GM18873 (cell line): ENCODE measurements at regions not wholly inside any gene's neighbourhood (a gene's known extent, or its start where the extent isn't known, plus 50 kb on each side); places are given as distances from the start of the nearest gene placed in this dataset.

Source experiments
- ATAC-seq: cut with Tn5 transposase; IDR thresholded peaks from one replicate; pipeline ENCODE4 v1.9.1; 2021; ENCODE audit warnings: mild to moderate bottlenecking, moderate library complexity, moderate number of reproducible peaks; ENCODE audit not compliant: unreplicated experiment, low FRiP score

DNA sequence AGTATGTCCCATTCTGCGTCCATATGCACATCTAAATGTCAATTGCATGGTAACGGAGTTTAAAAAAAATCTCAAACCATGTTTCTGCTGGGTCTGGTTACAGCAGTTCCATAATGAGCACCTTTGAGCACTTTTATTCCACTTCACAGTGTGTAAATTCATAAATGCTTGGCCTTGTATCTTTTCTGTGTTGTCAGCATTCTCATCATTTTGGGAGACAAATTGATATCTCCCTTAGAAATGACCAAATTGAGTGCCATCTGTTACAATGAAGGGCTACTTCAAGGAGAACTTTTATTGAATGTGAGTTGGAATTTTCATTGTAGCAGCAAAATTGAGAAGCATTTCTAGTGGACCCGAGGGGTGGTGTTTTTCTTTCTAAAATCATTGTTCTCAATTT is 432.9 kb upstream of the PCDH9 start:
- no peak for ATAC-seq

DNA sequence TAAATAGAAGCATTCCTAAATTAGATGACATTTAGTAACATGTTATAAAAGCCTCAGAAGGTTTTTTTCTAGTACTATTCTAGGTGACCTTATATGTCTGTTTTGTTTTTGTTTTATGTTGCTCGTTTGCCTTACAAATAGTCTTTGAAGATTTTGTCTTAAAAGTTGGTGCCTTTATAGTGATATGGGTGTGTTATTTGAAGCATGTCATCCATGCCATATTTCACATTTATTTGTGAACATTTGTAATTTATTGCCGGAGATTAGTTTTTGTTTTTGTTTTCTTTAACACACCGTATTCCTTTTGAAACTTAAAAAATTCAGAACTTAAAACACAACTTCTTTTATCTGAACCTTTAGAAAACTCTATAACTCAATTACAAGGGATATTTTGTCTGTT is 422.8 kb upstream of the PCDH9 start:
- ATAC-seq: no peak

DNA sequence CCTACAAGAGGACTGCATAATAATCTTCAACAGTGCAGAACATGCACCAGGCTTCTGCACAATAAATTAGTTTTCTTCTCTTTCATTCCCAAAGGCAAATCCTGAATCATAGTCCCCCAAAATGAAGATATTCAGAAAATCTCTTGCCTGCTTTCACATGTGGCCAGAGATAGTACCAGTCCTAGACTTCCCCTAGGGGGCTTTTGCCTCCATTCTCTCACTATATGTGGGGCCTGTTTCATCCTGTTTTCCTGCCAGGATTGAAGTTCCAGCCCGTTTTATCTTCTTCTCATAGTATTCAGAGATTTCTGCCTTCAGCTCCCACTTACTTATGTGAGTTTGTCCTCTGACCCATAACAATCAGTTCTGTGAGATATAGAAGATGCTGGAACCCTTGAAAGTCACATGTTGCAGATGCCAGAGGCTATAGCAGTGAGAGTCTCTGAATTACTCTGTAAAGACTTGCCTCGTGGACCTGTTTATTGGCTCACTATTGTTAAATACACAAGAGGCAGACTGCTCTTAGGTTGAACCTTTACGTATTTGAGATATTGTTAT is 421.9 kb upstream of the PCDH9 start:
- no peak for ATAC-seq

DNA sequence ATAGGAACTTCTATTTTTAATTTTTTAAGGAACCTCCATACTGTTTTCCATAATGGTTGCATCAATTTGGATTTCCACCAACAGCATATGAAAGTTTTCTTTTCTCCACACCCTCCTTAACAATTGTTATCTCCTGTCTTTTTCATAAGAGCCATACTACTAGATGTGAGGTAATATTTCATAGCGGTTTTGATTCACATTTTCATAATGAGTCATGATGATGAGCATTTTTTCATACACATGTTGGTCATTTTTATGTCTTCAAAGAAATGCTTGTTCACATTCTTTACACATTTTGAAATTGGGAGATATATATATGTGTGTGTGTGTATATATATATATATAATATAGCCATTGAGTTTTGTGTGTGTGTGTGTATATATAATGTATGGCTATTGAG is 420.3 kb upstream of the PCDH9 start:
- no peak for ATAC-seq

DNA sequence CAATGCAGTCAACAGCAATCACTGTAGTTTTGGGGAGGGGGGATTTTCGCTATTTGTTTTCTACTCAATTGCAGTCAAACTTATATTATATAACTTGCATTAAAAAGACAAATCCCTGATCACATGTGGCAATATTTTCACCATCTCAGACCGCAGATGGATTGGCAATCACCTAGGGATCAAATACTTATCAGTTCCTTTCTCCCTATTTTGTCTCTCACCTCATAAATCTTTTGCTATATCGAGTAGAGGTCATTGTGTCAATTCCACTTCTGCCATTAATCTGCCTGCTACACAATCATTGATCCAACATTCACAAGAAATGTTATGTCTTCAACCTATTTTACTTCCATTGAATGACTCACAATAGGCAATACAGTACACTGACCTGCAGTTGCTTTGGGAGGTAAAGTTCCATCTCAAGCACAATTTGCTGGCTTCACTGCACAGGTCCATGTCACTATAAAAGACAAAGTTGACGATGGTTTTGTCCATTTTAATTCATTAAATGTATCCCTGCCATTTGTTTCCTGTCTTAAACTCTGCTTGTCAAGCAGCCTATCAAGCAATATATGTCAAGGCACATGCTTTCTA is 415.8 kb upstream of the PCDH9 start:
- ATAC-seq: no peak

DNA sequence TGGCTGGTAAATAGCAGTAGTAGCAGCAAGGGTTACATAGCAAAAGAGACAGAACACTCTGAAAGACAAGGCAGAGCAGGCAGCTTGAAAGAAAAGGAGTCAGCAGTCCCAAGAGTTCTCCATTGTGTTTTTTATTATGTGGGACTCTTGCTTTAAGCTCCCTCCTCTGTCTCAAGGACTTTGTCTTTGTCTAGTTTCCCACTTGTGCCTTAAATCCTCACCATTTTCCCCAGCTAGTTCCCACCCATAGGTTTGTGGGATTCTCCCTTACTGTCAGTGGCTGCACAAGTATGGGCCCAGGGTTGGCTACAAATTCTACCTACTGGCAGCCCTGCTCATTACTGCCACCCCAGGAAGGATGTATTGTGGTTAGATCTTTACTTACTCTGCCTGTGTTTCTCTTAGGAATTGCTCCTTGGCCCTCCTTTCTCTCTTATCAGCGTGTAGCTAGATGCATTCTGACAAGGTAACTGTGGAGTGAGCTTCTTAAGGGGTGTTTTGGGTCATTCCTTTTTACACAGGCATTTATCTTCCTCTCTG is 413.4 kb upstream of the PCDH9 start:
- no peak for ATAC-seq

DNA sequence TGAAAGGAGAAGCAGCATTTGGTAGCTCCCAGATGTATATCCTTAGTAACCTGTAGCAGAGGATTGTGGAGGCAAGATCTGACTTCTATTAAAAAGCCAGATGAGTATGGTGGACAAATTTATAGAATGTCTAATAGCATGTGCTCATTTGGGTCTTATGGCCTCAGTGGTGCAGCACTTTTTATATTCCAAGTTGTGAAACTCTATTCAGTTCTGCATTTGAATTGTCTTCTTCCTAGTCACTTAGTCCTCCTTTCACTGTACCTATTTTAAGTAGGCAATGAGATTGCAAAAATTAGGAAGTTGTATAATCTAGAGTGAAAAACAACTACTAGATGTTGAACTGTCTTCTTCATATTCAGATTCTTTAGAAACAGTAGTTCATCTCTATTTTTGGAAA is 412.5 kb upstream of the PCDH9 start:
- ATAC-seq: no peak

DNA sequence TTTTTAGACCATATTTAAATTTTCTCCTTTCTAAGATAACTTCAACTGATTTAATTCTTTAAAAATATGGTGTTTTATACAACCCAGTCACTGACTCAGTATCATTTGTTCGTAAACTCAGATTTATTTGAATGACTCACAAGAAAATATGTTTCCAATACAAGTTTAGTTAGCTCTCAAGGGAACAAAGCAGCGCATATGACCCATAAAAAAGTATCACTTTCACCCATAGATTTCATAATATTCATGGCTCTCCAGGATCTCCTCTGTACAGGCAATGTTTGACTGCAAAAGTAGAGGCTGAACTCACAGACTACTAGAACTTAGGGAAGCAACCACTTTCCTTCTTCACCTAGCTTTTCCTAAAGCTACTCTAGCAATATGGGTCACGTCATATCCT is 405.6 kb upstream of the PCDH9 start:
- ATAC-seq: no peak

DNA sequence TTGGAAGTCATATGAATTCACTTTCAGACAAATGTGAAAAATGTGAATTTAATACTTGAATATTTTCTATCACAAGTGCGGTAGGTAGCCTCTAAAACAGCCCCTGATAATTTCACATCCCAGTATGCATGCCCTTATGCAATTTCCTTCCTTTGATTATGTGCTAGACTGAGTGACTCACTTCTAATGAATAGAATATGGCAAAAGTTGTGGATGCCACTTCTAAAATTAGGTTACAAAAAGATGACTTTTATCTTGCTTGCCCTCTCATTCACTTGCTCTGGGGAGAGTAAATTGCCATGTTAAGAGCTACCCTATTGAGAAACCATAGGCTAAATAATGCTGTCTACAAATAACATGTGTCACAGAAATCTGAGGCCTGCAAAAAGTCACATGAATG is 402.5 kb upstream of the PCDH9 start:
- ATAC-seq: no peak

DNA sequence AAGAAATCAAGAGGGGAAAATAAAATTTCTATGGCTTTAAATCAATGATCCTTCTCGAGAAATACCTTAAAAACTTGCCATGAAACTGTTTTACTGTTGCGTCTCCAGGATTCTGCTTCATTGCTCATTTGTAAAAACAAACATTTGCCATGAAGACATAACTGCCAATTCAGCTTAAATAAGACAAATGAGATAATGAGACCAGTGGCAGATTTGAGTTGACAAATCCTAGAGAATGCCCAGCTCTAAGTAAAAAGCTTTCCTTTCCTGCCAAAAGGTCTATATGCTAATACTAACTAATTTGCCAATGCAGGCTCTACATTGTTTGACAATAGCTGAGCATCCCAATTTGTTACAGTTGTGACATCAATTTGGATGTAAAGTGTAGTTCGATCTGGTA is 400.5 kb upstream of the PCDH9 start:
- ATAC-seq: no peak

DNA sequence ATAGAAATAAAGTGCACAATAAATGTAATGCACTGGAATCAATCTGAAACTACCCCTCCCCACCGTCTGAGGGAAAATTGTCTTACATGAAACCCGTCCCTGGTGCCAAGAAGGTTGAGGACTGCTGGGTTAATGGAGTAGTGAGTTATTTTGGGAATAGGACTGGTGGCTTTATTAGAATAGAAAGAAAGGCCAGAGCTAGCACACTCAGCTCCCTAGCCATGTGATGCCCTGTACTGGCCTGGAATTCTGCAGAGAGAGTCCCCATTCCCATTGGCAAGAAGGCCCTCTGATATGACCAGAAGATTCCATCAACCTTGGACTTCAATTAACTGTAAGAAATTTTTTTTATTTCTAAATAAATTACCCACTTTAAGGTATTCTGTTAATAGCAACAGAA is 393.5 kb upstream of the PCDH9 start:
- ATAC-seq: no peak

DNA sequence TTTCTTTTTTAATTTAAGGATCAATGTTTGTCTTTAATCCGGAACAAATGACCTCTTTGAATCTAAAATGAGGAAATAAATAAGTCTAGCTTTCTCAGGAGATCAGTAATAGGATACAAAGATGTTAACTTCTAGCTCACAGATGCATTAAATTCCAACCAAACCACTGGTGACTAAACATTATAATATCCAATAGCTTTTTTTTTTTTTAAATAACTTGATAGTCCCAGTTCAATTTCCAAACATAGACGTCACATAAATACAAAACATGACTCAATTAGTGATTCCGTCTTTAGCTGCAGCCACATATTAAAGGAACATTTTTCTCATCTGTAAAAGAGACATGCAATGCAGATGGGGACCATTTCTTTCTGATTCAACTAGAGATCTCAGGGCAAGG is 390.5 kb upstream of the PCDH9 start:
- ATAC-seq: no peak

DNA sequence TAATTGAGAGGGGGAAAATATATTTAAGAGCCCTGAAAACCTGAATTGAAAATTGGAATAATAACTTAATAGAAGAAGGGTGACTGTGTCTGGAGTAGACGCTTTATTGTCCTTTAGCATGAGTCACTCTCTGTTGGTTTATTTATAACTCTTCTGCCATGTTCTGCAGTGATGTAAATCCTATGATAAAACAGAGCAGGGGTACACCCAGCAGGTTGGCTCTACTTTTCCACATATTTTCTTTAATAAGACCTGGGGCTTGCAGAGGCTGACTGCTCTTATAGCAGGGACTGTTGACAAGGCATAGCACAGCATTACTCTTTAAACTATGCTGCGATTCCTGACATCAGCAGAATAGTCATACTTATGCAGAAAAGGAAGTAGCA is 389.9 kb upstream of the PCDH9 start:
- no peak for ATAC-seq

DNA sequence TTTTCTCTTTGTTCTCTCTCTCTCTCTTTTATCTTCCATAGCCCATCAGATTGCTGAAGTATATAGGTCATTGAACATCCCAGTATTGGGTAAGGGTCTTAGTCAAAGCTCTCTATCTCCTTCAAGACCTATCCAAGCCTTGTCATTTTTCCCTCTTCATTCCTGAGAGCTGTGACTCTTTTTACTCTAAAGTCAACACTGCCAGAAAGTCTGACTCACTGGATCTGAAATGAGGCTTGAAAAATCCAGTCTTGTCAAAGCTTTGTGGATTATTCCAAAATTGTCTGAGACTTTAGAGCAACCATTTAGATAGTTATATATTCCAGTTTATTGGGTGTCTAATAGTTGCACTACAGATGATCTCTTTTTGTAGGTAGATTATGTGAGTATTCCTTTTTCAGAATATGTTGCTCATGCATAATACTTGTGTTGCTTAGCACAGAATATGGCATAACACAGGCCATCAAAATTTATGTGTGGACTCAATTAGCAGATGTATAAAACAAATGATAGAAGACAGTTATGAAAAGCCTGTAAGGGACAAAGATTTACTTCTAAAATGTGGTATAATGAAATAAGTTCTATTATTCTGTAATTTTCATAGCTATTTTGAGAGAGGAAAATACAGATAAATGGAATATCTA is 389.3 kb upstream of the PCDH9 start:
- no peak for ATAC-seq

DNA sequence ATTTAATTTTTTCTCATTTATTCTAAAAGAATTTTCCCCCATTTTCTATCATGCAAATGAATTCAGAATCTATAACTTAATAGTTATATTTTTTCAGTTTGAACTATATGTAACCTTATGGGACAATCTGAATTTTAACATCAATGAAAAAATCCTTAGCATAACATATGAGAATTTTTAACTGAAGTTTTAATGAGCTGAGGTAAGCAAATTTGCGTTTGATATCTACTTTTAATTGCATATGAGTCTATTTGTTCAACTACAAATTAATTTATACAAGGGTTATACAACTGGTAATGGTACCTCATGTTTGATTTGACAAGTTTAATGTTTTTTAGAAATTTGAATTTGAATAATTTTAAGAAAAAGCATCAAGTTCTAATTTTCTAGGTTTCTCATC is 384.4 kb upstream of the PCDH9 start:
- ATAC-seq: no peak

DNA sequence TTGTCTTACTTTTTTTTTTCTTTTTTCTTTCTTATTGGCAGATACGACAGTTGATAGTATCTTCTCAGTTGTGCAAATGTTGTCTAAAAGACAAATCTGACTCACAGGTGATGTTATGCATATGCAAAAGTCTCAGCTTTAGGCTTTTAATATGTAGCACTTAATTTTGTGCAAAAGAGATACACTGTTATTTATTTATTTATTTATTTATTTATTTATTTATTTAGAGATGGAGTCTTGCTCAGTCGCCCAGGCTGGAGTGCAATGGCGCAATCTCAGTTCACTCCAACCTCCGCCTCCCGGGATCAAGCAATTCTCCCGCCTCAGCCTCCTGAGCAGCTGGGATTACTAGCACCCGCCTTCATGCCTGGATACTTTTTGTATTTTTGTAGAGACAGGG is 383.9 kb upstream of the PCDH9 start:
- ATAC-seq: no peak

DNA sequence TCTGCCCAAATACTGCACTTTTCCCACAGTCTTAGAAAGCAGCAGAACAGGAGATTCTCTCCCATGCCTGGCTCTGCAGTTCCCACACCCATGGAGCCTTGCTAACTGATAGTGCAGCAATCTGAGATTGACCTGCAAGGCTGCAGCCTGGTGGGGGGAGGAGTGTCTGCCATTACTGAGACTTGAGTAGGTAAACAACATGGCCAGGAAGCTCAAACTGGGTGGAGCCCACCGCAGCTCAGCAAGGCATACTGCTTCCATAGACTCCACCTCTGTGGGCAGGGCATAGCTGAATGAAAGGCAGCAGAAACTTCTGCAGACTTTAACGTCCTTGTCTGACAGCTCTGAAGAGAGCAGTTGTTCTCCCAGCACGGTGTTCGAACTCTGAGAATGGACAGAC is 358.5 kb upstream of the PCDH9 start:
- no peak for ATAC-seq

DNA sequence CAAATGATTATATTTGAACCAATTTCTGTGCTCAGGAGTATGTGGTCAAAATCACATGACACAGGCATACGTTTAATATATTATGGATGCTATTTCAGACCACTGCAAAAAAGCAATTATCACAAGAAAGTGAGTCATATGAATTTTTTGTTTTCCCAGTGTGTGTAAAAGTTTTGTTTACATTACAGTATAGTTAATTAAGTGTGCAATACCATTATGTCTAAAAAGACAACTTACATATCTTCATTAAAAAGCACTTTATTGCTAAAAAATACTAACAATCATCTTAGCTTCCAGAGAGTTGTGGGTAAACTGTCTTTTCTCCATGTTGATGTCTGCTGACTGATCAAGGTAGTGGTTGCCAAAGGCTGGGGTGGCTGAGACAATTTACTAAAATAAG is 347.2 kb upstream of the PCDH9 start:
- ATAC-seq: no peak

DNA sequence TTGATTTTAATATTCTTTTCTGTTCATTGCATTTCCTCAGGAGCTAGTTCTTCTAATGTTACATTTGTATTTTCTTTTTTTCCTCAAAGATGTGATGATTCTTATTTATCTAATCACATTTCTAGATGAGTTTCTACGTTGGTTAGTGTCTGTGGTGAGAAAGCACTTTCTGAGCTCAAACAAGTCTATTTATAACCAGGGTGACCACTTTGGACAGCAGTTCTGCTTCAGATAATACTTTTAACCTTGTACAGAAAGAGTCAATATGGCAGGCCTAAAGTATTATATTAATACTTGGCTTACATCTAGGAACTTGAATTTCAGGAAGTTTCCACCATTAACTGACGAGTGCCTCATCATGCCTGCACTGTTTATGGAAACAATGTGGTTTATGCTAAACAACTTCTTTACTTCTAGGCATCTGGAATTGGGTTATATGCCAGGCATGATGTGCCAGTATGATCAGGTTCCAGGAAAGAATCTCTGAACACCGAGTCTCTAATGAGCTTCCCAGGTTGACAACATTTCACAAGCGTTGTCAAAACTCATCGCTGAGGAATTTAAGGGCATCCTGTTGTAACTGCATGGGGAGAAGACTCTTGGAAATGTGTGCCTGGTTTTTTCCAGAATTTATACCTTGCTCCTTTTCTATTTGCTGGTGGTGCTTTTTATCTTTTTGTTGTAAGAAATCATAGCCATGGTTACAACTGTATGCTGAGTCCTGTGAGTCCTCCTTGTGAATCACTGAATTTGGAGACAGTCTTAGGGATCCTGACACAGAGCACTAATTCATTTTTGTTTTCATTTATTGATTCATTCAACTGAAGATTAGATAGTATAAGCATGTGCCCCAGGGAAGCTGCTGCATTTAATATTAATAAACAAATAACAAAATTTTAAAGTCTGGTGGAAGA is 344.4 kb upstream of the PCDH9 start:
- ATAC-seq: no peak

DNA sequence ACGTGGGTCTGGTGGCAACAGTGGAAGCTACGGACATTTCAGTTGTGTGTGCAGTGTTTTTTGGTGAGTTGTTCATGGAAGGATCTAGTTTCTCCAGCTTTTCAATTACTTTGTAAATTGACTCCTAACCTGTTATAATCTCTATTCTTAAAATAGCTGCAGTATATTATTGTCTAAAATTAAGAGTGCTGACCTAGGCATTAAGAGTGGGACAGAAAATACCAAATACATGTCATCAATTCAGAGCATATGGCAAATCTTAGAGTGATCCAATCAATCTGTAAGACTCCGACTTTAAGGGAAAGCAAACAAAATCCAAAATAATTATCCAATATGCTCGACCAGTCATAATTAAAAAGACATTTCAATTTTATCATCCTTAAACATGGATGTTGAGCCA is 338.1 kb upstream of the PCDH9 start:
- ATAC-seq: no peak

DNA sequence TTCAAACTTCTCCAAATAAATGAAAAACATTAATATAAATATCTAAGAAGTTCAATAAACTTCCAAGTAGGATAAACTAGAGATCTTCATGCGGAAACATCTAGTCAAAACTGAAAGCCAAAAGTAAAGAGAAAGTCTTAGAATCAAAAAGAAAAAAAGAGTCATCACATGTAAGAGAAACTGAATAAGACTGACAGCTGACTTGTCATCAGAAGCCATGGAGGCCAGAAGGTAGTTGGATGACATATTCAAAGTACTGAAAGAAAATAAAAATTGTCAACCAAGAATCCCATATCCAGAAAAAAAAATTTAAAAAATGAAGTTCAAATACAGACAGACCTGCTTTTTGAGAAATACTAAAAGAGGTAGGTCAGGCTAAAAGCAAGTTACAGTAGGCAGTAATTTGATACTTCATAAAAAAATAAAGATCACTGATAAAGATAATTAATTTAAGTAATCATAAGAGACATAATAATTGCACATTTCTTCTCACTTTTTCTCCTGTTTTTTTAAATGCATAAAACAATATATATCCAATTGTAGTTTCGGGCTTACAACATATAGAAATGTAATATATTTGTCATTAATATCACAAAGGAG is 327.6 kb upstream of the PCDH9 start:
- ATAC-seq: no peak
